NCI-H128 (cell line): ENCODE measurements at regions not wholly inside any gene's neighbourhood (a gene's known extent, or its start where the extent isn't known, plus 50 kb on each side); places are given as distances from the start of the nearest gene placed in this dataset.

ENCODE experiments used
- DNase-seq: peaks from one replicate; lab custom pipeline; 2025; ENCODE audit not compliant: unreplicated experiment; lab: John Stamatoyannopoulos, UW

DNA sequence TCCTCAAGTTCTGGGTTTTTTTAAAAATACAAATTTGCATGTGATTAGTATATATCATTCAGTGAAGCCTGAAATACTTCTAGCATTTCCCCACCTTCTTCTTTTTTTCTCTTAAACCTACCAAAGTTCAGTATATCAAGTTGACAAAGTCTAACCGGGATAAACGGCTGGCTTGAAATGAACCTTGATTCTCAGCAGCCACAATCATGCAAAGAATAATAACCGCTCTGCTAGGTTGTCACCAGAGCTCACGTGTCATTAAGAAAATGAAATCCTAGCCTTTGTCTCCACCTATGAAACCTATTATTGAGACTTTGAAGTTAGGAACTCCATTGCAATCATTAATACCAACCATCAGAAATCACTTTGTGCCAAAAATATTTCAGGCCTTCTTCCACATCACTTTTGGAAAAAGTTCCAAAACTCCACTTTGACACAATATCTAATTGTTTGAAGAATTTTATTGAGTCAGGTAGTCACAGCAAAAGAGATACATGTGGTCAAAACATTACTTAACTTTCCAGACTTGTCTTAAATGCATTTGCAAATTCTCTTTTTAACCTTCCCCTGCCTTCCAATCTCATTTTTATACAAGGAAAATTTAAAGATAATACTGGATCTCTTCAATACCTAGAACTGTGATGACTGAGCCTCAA lies 285.6 kb upstream of the ACVR2A start:
- no peak for DNase-seq

DNA sequence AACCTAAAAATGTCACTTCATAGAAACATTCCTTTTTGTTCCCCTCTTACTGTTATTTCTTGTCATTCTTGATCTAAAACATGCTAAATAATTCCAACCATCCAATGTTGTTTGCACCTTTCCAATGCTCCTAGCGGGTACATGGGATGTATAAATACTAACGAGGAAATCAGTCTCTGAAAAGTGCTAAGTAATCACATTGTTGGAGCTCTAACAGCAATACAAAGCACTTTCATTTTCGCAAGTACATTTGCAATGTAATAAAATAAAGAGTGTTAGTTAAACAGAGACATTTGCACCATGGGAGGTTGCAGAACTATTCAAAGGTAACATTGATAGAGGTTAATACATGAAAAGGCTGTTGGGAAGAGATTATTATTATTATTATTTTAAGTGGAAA lies 286.2 kb upstream of the ACVR2A start:
- DNase-seq: no peak

DNA sequence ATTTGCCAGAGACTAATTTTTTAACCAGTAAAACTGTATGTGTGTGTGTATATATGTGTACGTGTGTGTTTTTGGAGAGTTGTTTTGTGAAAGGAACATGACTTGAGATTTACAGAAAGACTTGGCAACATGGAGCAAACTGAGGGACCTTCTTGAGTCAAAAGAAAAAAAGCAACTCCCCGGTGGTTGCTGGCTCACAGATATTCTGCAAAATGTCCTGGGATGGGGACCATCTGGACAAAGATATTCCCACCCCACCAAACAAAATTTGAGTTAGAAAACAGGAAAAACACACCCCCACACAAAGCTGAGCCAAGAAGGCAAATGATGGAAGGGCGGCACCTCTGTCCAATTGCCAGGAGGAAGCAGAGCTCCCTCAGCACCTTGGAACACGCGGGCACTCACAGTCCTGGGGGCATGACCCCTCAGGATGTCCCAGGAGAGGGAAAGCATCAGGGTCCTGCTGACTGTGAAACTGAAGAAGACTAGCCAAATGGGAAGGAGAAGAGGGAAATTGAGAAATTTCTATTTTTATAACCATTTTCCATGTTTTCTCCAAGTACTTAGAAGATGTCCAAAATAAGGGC lies 290.2 kb upstream of the ACVR2A start:
- DNase-seq: no peak

DNA sequence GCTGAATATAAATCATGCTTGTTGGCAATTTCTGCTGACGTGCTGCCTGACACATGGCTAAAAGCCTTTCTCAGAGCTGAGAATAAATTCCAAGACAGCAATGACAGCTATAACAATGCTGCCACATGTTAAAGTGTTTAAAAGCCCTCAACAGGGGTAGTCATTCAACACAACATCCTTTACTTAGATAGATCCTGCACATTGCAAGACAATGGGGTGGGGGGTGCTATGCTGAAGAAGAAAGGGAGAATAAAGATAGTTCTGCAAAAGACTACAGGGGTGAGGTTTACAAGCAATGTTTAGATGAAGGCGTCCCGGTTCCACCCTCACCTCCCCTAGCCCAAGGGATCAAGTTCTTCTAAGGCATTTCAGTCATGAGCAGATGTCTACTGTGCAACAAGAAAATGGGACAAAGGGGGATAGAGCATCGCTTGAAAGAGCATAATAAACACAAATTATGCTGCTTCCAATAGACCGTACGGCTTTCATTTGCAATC lies 291.0 kb upstream of the ACVR2A start:
- DNase-seq: no peak

DNA sequence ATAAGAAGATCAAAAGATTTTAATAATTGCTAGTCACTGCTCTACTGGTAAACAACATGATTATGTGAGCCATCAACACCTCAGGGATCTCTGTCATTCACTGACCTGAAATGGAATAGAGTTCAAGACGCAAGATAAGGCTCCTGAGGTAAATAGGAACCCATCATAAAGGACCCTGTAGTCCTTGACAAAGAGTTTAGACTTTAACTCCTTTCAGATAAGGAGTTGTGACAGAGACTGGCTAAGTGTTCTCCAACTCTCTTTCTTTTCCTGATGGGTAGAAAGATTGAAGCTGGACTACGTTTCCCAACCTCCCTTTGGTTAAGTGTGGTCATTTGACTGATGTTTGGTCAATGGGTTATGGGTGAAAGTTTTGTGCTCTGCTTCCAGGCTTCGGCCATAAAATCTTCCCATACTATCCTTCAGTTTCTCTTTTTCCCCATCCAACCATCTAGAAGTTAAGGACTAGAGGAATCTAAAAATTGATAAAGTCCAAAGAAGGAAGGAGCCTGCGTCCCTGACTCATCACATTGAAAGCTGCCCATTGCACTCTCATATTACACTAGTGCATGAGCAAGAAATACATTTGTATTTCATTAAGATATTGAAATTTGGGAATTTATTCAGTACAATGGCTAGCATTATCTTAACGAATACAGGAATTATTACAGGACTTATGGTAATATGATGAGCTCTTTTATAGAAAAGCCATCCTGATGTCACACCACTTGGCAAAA lies 293.7 kb upstream of the ACVR2A start:
- DNase-seq: no peak

DNA sequence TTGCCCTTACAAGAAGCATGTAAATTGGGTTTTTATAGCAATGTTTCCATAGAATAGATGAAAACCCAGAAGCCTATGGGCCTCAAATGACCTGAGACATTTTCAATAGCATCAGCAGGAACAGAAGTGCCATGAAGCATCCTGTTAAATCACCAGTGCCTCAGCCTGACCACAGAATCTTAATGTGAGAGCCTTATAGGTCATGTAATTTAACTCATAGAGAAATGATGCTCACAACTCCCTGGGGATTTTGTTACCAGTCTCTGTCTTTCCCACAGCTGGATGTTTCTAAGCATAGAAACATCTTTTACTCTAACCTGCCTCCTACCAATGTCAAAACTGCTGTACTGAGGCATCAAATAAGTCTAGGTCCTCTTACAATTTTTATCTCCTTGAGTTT lies 295.8 kb upstream of the ACVR2A start:
- no peak for DNase-seq

DNA sequence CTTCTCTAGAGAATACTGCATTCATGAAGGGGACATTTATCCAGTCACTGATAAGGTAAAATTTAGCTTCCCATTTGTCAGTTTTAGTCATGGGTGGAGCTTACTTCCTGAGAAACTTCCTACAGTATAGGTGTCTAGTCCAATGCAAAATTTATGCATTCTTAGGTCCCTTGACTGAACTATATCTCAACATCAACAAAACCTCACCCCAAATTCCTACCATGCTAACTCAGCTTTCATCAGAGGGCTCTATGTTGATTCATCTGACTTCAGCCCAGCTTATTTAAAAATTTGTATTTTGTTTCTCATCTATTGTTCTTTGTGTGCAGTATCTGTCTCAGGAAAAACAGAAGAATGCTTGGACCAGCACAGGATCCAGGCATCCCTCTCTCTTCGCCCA lies 296.4 kb upstream of the ACVR2A start:
- DNase-seq: no peak

DNA sequence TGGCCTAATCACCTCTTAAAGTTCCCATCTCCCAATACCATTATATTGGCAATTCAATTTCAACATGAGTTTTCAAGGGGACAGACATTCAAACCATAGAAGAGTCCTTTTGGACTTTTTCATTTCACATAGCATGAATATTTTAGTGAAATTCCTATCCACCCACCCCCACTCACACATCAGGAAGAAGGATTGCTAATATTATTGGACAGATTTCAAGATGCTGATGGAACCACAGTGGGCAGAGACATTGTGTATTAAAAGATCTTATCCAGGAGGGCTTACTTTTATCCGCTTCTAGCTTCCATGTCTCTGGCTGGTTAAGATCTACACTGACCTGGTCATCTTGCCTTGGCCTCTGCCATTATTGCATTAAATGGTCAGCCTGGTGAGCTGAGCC lies 297.4 kb upstream of the ACVR2A start:
- no peak for DNase-seq

DNA sequence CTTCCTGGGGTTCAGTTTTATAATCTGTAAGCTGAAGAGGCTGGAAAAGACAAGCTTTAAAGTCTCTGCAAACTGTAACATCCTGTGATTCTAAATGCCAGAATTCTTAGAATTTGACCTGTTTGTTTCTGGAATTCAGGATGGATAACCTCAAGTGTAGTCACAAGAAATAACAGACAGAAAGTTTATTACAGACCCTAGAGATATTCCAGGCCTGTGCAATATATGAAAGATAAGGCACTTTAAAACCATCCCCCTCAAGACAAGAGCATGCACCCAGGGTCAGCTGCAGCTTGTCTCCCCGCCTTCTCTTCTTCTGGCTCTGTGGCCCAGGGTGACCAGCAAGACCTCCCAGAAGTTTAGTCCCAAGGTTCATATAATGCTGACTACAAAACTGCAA lies 298.7 kb upstream of the ACVR2A start:
- DNase-seq: no peak

DNA sequence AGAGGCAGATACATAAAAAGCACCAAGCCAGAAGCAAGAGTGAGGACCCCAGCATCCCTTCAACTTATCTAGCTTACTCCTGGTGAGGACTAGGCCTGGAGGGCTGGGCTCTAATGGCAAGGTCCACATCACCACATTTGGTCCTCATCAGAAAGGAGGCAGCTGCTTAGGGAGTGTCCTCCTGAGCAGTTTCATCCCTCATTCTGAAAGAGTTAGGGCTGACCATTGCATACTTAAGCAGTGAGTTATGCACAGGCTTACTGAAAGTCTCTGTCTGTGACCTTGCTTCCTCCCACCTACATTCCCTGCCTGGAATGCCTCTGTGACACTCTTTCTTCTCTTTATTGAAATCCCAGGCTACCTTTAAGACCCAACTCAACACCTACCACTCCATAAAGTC lies 301.8 kb upstream of the ACVR2A start:
- DNase-seq: no peak

DNA sequence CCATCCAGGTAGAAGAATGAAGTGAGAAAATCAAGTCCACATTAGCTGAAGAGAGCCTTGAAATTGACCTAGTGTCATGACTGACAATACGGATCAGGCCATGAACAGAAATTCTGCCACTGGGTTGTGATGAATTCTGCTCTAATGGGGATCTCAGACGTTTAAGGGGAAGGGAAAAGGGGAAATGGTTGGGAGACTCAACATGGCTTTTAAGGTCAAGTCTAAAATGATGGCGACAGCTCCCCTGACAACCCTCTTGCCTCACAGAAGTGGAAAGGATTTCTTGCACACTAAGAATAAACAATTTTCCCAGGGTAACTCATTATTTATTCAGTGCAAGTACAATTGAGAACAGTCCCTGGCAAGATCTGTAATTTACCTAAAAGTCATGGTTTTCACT lies 302.5 kb upstream of the ACVR2A start:
- DNase-seq: no peak

DNA sequence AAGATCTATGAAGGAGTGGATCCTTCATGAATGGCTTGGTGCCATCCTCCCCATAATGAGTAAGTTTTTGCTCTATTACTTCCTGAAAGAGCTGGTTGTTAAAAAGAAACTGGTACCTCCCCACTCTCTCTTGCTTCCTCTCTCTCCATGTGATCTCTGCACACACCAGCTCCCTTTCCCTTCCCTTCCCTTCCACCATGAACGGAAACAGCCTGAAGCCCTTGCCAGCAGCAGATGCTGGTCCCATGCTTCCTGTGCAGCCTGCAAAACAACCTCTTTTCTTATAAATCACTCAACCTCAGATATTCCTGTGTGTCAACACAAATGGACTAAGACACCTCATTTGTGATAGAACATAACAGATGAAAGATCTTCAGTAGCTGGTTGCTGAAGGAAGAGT lies 303.5 kb upstream of the ACVR2A start:
- no peak for DNase-seq

DNA sequence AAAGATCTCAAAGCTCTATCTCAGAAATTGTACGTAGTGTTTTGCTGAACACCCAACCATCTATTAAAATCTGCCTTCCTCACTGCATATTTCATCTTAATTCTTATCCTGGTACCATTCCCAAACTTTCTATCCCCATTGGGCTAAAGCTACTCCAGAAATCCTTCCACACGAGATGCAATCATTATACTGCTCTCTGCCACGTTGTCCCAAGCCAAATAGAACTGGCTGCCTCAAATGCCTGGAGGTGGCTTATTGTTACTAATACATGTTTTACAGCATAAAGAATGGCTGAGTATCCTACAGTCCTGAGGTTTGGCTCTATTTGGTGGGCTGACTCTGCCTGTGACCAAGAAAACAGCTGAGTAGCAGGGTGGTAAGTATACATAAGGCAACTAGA lies 306.0 kb upstream of the ACVR2A start:
- no peak for DNase-seq

DNA sequence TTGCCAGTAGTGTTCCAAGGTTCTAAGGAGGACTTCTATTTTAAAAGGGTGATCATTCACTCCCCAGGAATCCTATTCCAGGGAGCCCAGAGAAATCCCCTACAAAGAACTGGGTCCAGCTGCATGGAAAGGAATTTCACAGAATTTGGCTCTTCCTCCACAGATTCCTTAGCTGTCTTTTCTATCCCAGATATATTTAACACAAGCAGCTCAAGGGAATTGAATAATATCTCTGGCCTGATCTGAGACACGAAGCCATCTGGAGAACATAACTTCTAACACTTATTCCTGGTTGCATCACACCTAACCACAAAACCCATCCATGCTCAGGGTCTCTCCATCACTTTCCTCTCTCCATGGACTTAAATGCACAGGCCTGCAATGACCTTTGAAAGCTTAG lies 306.7 kb upstream of the ACVR2A start:
- DNase-seq: no peak

DNA sequence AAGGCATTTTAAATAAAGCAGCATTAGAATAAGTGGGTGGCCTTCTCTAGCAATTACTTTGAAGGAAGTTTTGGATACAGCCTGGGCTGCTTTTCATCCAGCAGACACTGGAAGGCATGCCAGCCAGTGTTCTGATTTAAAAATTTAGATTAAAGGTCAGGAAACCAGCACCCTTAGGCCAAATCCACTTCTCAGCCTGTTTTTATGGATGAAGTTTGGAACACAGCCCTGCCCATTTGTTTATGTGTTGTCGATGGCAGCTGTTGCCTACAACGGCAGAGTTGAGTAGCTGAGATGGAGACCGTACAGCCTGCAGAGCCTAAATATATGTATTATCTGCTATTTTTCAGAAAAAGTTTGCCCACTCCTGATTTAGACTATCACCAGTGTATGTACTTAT lies 313.6 kb upstream of the ACVR2A start:
- no peak for DNase-seq

DNA sequence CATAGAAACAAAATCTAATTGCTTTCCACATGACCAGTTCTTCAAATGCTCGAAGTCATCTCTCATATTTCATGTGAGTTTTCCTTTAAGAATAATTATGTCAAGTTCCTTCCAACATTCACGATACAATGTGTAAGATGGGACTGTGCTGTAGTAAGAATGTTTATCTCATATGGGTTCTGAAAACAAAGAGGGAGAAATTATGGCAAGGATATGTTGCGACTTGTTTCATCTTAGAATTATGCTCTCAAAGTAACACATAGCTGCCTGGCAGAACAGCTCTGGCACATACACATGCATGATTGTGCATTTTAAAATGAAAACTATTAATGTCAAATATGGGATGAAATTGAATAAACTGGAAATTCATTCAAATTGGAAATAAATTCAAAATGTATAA lies 314.8 kb upstream of the ACVR2A start:
- no peak for DNase-seq

DNA sequence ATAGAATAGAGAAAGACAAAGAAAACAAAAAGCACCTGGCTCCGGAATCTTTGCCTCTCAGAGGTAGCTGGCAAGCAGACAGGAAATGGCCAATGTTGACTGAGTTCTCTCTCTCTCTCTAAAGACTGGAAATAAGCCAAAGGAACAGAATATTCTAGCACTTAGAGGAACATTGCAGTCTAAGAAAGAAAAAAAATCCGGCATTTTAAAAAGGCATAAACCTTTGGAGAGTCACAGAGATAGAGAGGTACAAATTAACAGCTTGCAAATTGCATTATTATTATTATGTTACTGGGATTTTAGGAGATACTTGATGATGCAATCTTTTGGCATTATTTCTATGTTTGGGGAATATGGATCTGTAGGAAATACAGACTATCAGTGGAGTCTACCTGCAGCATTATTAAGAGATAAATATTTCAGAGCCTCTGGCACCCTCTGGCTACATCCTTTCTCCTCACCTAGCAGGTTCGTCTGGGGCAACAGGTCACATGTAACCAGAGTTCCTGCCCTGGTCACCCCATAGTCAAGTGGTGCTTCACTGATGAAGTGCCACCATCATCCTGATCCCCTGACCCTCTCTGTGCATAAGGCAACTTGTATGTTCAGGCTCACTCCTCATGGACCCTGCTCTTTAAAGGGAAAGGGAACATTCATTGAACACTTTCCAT lies 318.9 kb upstream of the ACVR2A start:
- DNase-seq: peak; percentile 2

DNA sequence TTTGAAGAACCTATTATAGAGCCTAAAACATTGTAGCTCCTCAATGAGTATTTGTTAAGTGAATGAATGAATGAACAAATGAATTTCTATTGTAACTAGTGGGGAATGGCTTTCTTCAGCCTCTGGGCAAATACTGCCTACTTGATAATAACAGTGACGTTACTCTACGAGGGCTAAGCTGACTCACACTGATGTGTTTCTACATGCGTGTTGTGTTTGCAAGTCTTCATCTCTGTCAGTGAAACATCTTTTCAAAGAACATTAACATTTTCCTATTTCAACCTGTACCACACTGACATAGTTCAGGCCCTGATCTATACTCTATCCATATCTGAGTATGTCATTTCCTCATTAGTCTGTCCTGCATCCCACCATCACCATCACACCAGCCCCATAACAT lies 319.9 kb upstream of the ACVR2A start:
- no peak for DNase-seq

DNA sequence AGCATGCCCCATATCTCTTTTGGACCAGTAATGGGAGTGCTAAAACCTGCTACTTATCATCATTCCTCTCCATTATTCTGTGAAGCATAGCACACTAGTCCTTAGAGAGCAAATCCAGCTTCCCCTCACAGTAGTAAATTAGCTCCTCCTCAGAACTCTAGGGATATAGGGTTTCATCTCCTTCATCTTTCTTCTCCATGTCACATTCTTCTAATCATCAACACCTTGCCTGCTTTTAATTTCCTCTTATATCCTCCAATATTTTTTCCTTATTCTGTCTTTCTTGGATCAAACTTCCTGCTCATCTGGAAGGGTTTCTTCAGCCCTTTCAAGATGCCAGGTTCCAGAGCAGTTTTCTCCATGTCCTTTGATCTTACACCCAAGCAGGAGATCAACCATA lies 321.4 kb upstream of the ACVR2A start:
- DNase-seq: no peak

DNA sequence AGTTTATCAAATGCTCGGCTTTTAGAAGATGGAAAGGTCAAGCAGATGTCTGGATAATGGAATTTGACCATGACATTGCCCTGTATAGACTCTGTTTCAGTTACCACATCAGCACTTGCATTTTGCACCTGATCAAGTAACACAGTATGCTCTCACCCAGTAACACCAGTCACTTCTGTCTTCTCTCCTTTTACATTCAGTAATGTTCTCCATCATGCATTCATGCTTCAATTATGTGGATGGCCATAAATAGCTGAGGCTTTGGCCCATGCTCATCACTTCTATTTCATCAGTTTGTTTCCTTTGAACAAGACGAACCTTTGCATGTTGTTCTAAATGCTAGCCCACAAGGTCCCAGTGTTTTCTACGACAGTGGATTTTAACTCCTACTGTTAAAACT lies 322.9 kb upstream of the ACVR2A start:
- DNase-seq: no peak

DNA sequence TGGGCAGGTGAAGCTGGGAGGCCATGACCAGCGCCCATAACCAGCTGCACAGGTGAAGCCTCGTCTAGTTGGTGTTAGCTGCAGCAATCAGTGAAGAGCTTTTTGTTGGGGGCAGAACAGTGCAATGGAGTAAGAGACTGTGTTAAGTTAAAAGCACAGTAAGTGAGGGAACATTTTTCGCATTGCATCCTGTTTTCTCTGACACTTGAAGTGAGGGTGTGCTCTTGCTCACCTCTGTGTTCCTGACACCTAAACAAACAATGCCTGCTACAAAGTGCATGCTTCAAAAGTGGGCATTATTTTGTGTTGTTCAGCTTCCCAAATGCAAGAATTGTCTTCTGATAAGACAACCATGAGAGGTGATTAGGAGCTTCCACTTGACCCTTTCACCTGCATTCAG lies 324.0 kb upstream of the ACVR2A start:
- DNase-seq: no peak

DNA sequence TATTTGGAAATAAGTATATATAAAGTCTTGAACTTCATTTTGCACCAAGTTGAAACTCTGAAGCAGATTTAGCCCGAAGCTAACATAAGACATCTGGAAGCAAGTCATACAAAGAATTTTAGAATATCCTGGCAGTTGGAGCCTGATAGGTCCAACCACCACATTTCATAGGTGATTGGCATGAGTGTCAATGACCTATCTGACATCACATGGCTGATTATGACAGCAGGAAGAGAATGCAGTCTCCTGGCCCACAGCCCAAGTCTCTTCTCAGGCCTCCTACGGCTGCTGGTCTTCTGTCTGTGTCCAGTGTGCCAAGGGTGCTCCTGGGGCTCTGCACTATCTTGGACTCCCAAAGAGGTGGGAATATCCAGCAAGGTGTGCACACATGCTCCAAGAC lies 325.7 kb upstream of the ACVR2A start:
- no peak for DNase-seq
